A549 (cell line): ENCODE measurements at regions not wholly inside any gene's neighbourhood (a gene's known extent, or its start where the extent isn't known, plus 50 kb on each side); places are given as distances from the start of the nearest gene placed in this dataset.

Experiments
- ATAC-seq, 2 experiments: fragments of 200-7000 bp in 1 of 2; fragments of >200 bp in 1 of 2; cut with Nextera tagmentation in 1 of 2; cut with Tn5 transposase in 1 of 2; 3 replicates each; pipeline versions ENCODE4 v1.8.0 to v1.9.1; 2018 to 2020; ENCODE audit warnings: mild to moderate bottlenecking in 1 of 2, moderate library complexity in 1 of 2
- CTCF ChIA-PET: fragments of 300-600 bp; sonication (Branson Sonifier 250); formaldehyde crosslinking; extraction: SDS; loops from one replicate; lab custom pipeline; 2021; ENCODE audit warnings: antibody characterized with exemption, inconsistent platforms; lab: Yijun Ruan, JAX
- POLR2A ChIA-PET: fragments of 350-600 bp; formaldehyde crosslinking; extraction: SDS; loops from one replicate; lab custom pipeline; 2021; ENCODE audit warnings: antibody characterized with exemption, inconsistent platforms; lab: Yijun Ruan, JAX
- DNase-seq, 2 experiments: peaks; one replicate each; pipeline versions ENCODE4 v3.0.0 to v3.0.0-alpha.2; 2011 to 2016; ENCODE audit warnings: low read depth in 1 of 2, low spot score in 1 of 2
- FAIRE-seq: peaks from 2 replicates; lab custom pipeline; 2011; peaks lifted over from hg19 to GRCh38; lab: Jason Lieb, UNC
- H3K27ac ChIP-seq, 2 experiments: fragments of >200 bp; sonication (Bioruptor Twin); formaldehyde crosslinking; 3 replicates each; pipeline ENCODE4 v1.5.1; 2016 to 2017
- H3K4me1 ChIP-seq: fragments of >200 bp; sonication (Bioruptor Twin); formaldehyde crosslinking; 3 replicates; pipeline ENCODE4 v1.6.1; 2016
- H3K4me2 ChIP-seq: fragments of >200 bp; sonication (Bioruptor Twin); formaldehyde crosslinking; 3 replicates; pipeline ENCODE4 v1.6.1; 2016
- H3K4me3 ChIP-seq: fragments of >200 bp; sonication (Bioruptor Twin); formaldehyde crosslinking; 3 replicates; pipeline ENCODE4 v1.5.1; 2016
- H3K9me3 ChIP-seq: fragments of >200 bp; sonication (Bioruptor Twin); formaldehyde crosslinking; 3 replicates; pipeline ENCODE4 v1.6.1; 2016
- CTCF ChIP-seq: fragments of >200 bp; sonication (Bioruptor Twin); formaldehyde crosslinking; IDR thresholded peaks from 3 replicates; pipeline ENCODE4 v1.5.1; 2016
- EHF ChIP-seq: fragments of 250-450 bp; sonication (Bioruptor Pico); IDR thresholded peaks from 2 replicates; pipeline ENCODE4 v1.5.0; 2020; ENCODE audit warnings: mild to moderate bottlenecking
- ELK1 ChIP-seq: fragments of 150-350 bp; IDR thresholded peaks from 2 replicates; pipeline ENCODE4 v1.6.1; 2014; ENCODE audit warnings: low read depth, mild to moderate bottlenecking, low read length
- FOSL2 ChIP-seq, 2 experiments: fragments of 450-650 bp in 1 of 2; fragments of >200 bp in 1 of 2; sonication (Bioruptor Twin) in 1 of 2; formaldehyde crosslinking; IDR thresholded peaks; 2 replicates each; pipeline versions ENCODE4 v1.5.0 to v1.6.1; 2016 to 2020; ENCODE audit warnings: mild to moderate bottlenecking in 1 of 2, moderate library complexity in 1 of 2
- HDAC2 ChIP-seq: fragments of 200-600 bp; sonication (generic); IDR thresholded peaks from 2 replicates; pipeline ENCODE4 v1.6.1; 2016
- HES2 ChIP-seq: fragments of >200 bp; sonication (Bioruptor Twin); formaldehyde crosslinking; IDR thresholded peaks from 2 replicates; pipeline ENCODE4 v1.6.1; 2016
- HOXA7 ChIP-seq: fragments of 250-450 bp; sonication (Bioruptor Pico); IDR thresholded peaks from 2 replicates; pipeline ENCODE4 v1.5.0; 2020; ENCODE audit warnings: mild to moderate bottlenecking, moderate library complexity
- HOXB13 ChIP-seq: fragments of 250-450 bp; sonication (Bioruptor Pico); IDR thresholded peaks from 2 replicates; pipeline ENCODE4 v1.5.0; 2020; ENCODE audit warnings: low read depth, mild to moderate bottlenecking, moderate library complexity
- MAZ ChIP-seq: fragments of 150-350 bp; IDR thresholded peaks from 2 replicates; pipeline ENCODE4 v1.6.1; 2014; ENCODE audit warnings: antibody characterized with exemption, low read depth, low read length, borderline replicate concordance
- PHF8 ChIP-seq: fragments of 200-600 bp; sonication (generic); IDR thresholded peaks from 2 replicates; pipeline ENCODE4 v1.6.1; 2016; ENCODE audit warnings: low read depth, mild to moderate bottlenecking, antibody characterized with exemption, moderate library complexity, borderline replicate concordance
- POLR2A ChIP-seq: IDR thresholded peaks from 2 replicates; pipeline ENCODE4 v1.6.1; 2012; ENCODE audit warnings: mild to moderate bottlenecking, low read length
- RARB ChIP-seq: fragments of 250-450 bp; sonication (Bioruptor Pico); IDR thresholded peaks from 2 replicates; pipeline ENCODE4 v1.8.0; 2021; ENCODE audit warnings: mild to moderate bottlenecking, moderate library complexity
- RFX5 ChIP-seq: fragments of 450-650 bp; IDR thresholded peaks from 2 replicates; pipeline ENCODE4 v1.7.1; 2014; ENCODE audit warnings: antibody characterized with exemption, mild to moderate bottlenecking, moderate library complexity
- RNF2 ChIP-seq: fragments of 200-600 bp; sonication (generic); IDR thresholded peaks from 2 replicates; pipeline ENCODE4 v1.6.1; 2016; ENCODE audit warnings: low read depth, mild to moderate bottlenecking, antibody characterized with exemption, moderate library complexity, borderline replicate concordance
- SMC3 ChIP-seq: fragments of >200 bp; sonication (Bioruptor Twin); formaldehyde crosslinking; IDR thresholded peaks from 3 replicates; pipeline ENCODE4 v1.6.1; 2018; ENCODE audit warnings: inconsistent platforms
- USF2 ChIP-seq: fragments of 450-650 bp; IDR thresholded peaks from 2 replicates; pipeline ENCODE4 v1.6.1; 2014; ENCODE audit warnings: antibody characterized with exemption
- ZC3H11A ChIP-seq: fragments of 450-650 bp; IDR thresholded peaks from 2 replicates; pipeline ENCODE4 v1.6.1; 2014; ENCODE audit warnings: antibody characterized with exemption, mild to moderate bottlenecking
- ZFP36 ChIP-seq: fragments of 450-650 bp; IDR thresholded peaks from 2 replicates; pipeline ENCODE4 v1.6.1; 2014; ENCODE audit warnings: borderline replicate concordance; ENCODE audit not compliant: partially characterized antibody
- ZNF302 ChIP-seq: fragments of 250-450 bp; sonication (Bioruptor Pico); IDR thresholded peaks from 2 replicates; pipeline ENCODE4 v1.9.0; 2021; ENCODE audit warnings: inconsistent platforms, mild to moderate bottlenecking, moderate library complexity
- ZSCAN20 ChIP-seq: fragments of 250-450 bp; sonication (Bioruptor Pico); IDR thresholded peaks from 2 replicates; pipeline ENCODE4 v1.8.0; 2022; ENCODE audit warnings: mild to moderate bottlenecking, moderate library complexity
- WGBS: methylation state at CpG from one replicate; pipeline ENCODE4 v1.1.6; 2017; ENCODE audit errors: missing lambda C conversion rate; 5-methylcytosine and 5-hydroxymethylcytosine counted together
- TF ChIP-seq, protein P1 (sequence below): IDR thresholded peaks from 2 replicates; pipeline ENCODE4 v1.6.1; 2012

- Histone ChIP-seq H3K9me3 (peaks cover 20% of the 10 kb centered on the region), H3K4me3 (no peak overlapping the region), H3K4me2 (no peak overlapping the region), H3K4me1 (no peaks in the 10 kb centered on the region), H3K27ac (no peak overlapping the region)
- DNase-seq (no peak), FAIRE-seq (no peak), ATAC-seq (no peak)
- WGBS: 80% methylated on average over 3 of the region's 11 CpGs
- TF ChIP-seq HDAC2 (no peak), PHF8 (no peak), ZSCAN20 (CRISPR knock-in tag) (no peak), RARB (CRISPR knock-in tag) (no peak), ZC3H11A (no peak), POLR2A (no peak), HOXB13 (CRISPR knock-in tag) (no peak), RNF2 (no peak)
- TF ChIP-seq, protein P1, sequence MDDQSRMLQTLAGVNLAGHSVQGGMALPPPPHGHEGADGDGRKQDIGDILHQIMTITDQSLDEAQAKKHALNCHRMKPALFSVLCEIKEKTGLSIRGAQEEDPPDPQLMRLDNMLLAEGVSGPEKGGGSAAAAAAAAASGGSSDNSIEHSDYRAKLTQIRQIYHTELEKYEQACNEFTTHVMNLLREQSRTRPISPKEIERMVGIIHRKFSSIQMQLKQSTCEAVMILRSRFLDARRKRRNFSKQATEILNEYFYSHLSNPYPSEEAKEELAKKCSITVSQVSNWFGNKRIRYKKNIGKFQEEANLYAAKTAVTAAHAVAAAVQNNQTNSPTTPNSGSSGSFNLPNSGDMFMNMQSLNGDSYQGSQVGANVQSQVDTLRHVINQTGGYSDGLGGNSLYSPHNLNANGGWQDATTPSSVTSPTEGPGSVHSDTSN: no peak
- ChIA-PET CTCF (interaction anchor here (1.3 to 1.6 kb wide), 3 partner anchors 12 to 40 kb away, joined by 3 read pairs; no protein-coding TSS in a partner anchor), POLR2A (no interaction called here)
Observed at GRCh38 chr16:11435576-11435975, 90.3 kb downstream of the RMI2 start.

DNA sequence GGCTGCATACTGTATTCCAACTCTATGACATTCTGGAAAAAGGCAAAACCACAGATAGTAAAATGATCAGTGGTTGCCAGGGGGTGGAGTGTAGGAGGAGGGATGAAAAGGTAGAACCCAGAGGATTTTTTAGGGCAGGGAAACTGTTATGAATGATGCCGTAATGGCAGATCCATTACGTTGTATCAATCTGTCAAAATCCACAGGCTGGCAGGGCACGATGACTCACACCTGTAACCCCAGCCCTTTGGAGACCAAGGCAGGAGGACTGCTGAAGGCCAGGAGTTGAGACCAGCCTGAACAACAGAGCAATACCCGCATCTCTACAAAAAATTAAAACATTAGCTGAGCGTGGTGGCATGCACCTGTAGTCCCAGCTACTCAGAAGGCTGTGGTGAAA lies 91.8 kb downstream of the RMI2 start:
- TF ChIP-seq HES2 (no peak), SMC3 (no peak), RFX5 (no peak), MAZ (no peak), ZFP36 (no peak), EHF (CRISPR knock-in tag) (no peak), USF2 (no peak), FOSL2 (IDR thresholded peaks at IDR 0.05) (no peak), FOSL2 (CRISPR knock-in tag; IDR thresholded peaks at IDR 0.05) (no peak), POLR2A (no peak), ELK1 (no peak), ZSCAN20 (CRISPR knock-in tag) (no peak), CTCF (no peak), ZNF302 (CRISPR knock-in tag) (no peak), HOXA7 (no peak), HOXB13 (CRISPR knock-in tag) (no peak)
- Histone ChIP-seq H3K4me3 (no peak overlapping the region), H3K27ac (no peak overlapping the region), H3K4me1 (no peaks in the 10 kb centered on the region), H3K9me3 (peaks cover 22% of the 10 kb centered on the region), H3K4me2 (no peak overlapping the region)
- no peak for FAIRE-seq
- POLR2A ChIA-PET: no interaction called here
- ATAC-seq: no peak
- WGBS: 61% methylated on average over 5 of the region's 5 CpGs
- no peak for DNase-seq
- CTCF ChIA-PET: interaction anchor here (0.8 to 2.3 kb wide), 4 partner anchors 11 to 35 kb away, joined by 3 to 7 read pairs (median 4); no protein-coding TSS in a partner anchor
